ENCODE measurements at regions not wholly inside any gene's neighbourhood (a gene's known extent, or its start where the extent isn't known, plus 50 kb on each side); places are given as distances from the start of the nearest gene placed in this dataset.

- Histone ChIP-seq H3K4me3 (replicated peaks in 1 of 4; ENCODE audit: control extremely low read depth in 1 of 4, insufficient read depth in 1 of 4, low read depth in 3 of 4, low read length in 4 of 4) (no peak overlapping the region), H3K9me3 (ENCODE audit: control insufficient read depth, insufficient read depth, low read depth, low read length) (no peaks in the 10 kb centered on the region), H2AFZ (ENCODE audit: low read length) (no peak overlapping the region), H3K4me1 (ENCODE audit: control insufficient read depth, extremely low read depth, insufficient read depth, low read length) (no peaks in the 10 kb centered on the region), H3K36me3 (ENCODE audit: control insufficient read depth, insufficient read depth, low read length) (no peaks in the 10 kb centered on the region), H3K27me3 (ENCODE audit: control insufficient read depth, insufficient read depth, low read length) (no peaks in the 10 kb centered on the region), H3K27ac (ENCODE audit: insufficient read depth, low read length) (no peak overlapping the region), H3K9ac (ENCODE audit: insufficient read depth, low read length) (no peak overlapping the region), H3K79me2 (ENCODE audit: control insufficient read depth, insufficient read depth, low read length) (no peaks in the 10 kb centered on the region), H3K4me2 (ENCODE audit: extremely low read depth, insufficient read depth, low read length) (no peak overlapping the region), H4K20me1 (ENCODE audit: control insufficient read depth, extremely low read depth, insufficient read depth, low read length) (no peaks in the 10 kb centered on the region)
- no peak for DNase-seq (ENCODE audit: low read depth in 2 of 2)
- TF ChIP-seq EZH2 (IDR thresholded peaks at IDR 0.05; ENCODE audit: low read length, missing control alignments) (no peak), CTCF (conservative IDR thresholded peaks at IDR 0.05 in 1 of 2, IDR thresholded peaks at IDR 0.05 in 1 of 2; ENCODE audit: low read depth in 1 of 2, low read length in 2 of 2) (no peak)
These were observed 157.7 kb downstream of the PAPSS1 start for GRCh38 chr4:107562316-107562715.

- DNase-seq (ENCODE audit: low read depth in 2 of 2), result peak; percentile 12 to 72
- TF ChIP-seq EZH2 (IDR thresholded peaks at IDR 0.05; ENCODE audit: low read length, missing control alignments) (no peak), CTCF (conservative IDR thresholded peaks at IDR 0.05 in 1 of 2, IDR thresholded peaks at IDR 0.05 in 1 of 2; ENCODE audit: low read depth in 1 of 2, low read length in 2 of 2) (no peak)
- no peak overlapping the region for H3K9ac ChIP-seq (ENCODE audit: insufficient read depth, low read length)
- no peak overlapping the region for H3K4me2 ChIP-seq (ENCODE audit: extremely low read depth, insufficient read depth, low read length)
- H3K9me3 ChIP-seq (ENCODE audit: control insufficient read depth, insufficient read depth, low read depth, low read length), result no peaks in the 10 kb centered on the region
- H3K4me1 ChIP-seq (ENCODE audit: control insufficient read depth, extremely low read depth, insufficient read depth, low read length), result no peaks in the 10 kb centered on the region
- H4K20me1 ChIP-seq (ENCODE audit: control insufficient read depth, extremely low read depth, insufficient read depth, low read length), result no peaks in the 10 kb centered on the region
- H3K4me3 ChIP-seq (replicated peaks in 1 of 4; ENCODE audit: control extremely low read depth in 1 of 4, insufficient read depth in 1 of 4, low read depth in 3 of 4, low read length in 4 of 4), result no peak overlapping the region
- no peaks in the 10 kb centered on the region for H3K36me3 ChIP-seq (ENCODE audit: control insufficient read depth, insufficient read depth, low read length)
- H2AFZ ChIP-seq (ENCODE audit: low read length), result no peak overlapping the region
- no peak overlapping the region for H3K27ac ChIP-seq (ENCODE audit: insufficient read depth, low read length)
- H3K27me3 ChIP-seq (ENCODE audit: control insufficient read depth, insufficient read depth, low read length), result no peaks in the 10 kb centered on the region
- no peaks in the 10 kb centered on the region for H3K79me2 ChIP-seq (ENCODE audit: control insufficient read depth, insufficient read depth, low read length)
These were observed 158.6 kb downstream of the PAPSS1 start for GRCh38 chr4:107561481-107561880.

GRCh38 chr4:107559653-107560052 is 160.4 kb downstream of the PAPSS1 start:
- Histone ChIP-seq H3K4me2 (ENCODE audit: extremely low read depth, insufficient read depth, low read length) (no peak overlapping the region), H3K4me1 (ENCODE audit: control insufficient read depth, extremely low read depth, insufficient read depth, low read length) (no peaks in the 10 kb centered on the region), H3K9ac (ENCODE audit: insufficient read depth, low read length) (no peak overlapping the region), H3K79me2 (ENCODE audit: control insufficient read depth, insufficient read depth, low read length) (no peaks in the 10 kb centered on the region), H2AFZ (ENCODE audit: low read length) (no peak overlapping the region), H3K9me3 (ENCODE audit: control insufficient read depth, insufficient read depth, low read depth, low read length) (no peaks in the 10 kb centered on the region), H3K36me3 (ENCODE audit: control insufficient read depth, insufficient read depth, low read length) (no peaks in the 10 kb centered on the region), H3K4me3 (replicated peaks in 1 of 4; ENCODE audit: control extremely low read depth in 1 of 4, insufficient read depth in 1 of 4, low read depth in 3 of 4, low read length in 4 of 4) (no peak overlapping the region), H3K27me3 (ENCODE audit: control insufficient read depth, insufficient read depth, low read length) (no peaks in the 10 kb centered on the region), H4K20me1 (ENCODE audit: control insufficient read depth, extremely low read depth, insufficient read depth, low read length) (no peaks in the 10 kb centered on the region), H3K27ac (ENCODE audit: insufficient read depth, low read length) (no peak overlapping the region)
- TF ChIP-seq EZH2 (IDR thresholded peaks at IDR 0.05; ENCODE audit: low read length, missing control alignments) (no peak), CTCF (conservative IDR thresholded peaks at IDR 0.05 in 1 of 2, IDR thresholded peaks at IDR 0.05 in 1 of 2; ENCODE audit: low read depth in 1 of 2, low read length in 2 of 2) (no peak)
- DNase-seq (ENCODE audit: low read depth in 2 of 2), result no peak
